DND-41 (cell line): ENCODE measurements at regions not wholly inside any gene's neighbourhood (a gene's known extent, or its start where the extent isn't known, plus 50 kb on each side); places are given as distances from the start of the nearest gene placed in this dataset.

Source experiments
- EZH2 ChIP-seq: IDR thresholded peaks from 3 replicates; pipeline ENCODE4 v1.6.1; 2012; ENCODE audit warnings: borderline replicate concordance, low read depth, mild to moderate bottlenecking, moderate library complexity, low read length, inconsistent platforms; ENCODE audit not compliant: severe bottlenecking
- TF ChIP-seq, protein P1 (sequence below): IDR thresholded peaks from 2 replicates; pipeline ENCODE4 v1.5.1; 2012; ENCODE audit warnings: borderline replicate concordance, low read length, moderate library complexity, mild to moderate bottlenecking; ENCODE audit not compliant: poor library complexity, severe bottlenecking; ENCODE audit errors: extremely low read depth

DNA sequence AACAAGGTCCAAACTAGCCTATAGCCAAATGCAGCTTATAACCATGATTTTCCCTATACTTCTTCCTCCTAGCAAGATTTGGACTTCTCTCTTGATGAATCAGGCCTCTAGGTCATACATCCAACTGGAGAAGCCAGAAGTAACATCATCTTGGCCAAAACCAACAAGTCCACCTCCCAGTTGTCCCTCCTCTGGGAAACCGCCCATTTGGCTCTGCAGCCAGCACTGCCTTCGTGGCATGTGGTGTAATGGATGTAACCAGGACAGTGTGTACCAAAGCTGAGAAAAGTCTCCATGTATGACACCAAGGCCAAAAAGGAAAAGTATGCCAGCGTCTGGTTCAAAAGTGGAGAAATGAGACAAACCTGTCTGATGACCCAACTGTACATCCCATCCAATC is 59.3 kb upstream of the VASH1 start:
- TF ChIP-seq, protein P1, sequence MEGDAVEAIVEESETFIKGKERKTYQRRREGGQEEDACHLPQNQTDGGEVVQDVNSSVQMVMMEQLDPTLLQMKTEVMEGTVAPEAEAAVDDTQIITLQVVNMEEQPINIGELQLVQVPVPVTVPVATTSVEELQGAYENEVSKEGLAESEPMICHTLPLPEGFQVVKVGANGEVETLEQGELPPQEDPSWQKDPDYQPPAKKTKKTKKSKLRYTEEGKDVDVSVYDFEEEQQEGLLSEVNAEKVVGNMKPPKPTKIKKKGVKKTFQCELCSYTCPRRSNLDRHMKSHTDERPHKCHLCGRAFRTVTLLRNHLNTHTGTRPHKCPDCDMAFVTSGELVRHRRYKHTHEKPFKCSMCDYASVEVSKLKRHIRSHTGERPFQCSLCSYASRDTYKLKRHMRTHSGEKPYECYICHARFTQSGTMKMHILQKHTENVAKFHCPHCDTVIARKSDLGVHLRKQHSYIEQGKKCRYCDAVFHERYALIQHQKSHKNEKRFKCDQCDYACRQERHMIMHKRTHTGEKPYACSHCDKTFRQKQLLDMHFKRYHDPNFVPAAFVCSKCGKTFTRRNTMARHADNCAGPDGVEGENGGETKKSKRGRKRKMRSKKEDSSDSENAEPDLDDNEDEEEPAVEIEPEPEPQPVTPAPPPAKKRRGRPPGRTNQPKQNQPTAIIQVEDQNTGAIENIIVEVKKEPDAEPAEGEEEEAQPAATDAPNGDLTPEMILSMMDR: no peak
- TF ChIP-seq EZH2: no peak
